Ammon's horn (tissue), 1 donor: ENCODE measurements at regions not wholly inside any gene's neighbourhood (a gene's known extent, or its start where the extent isn't known, plus 50 kb on each side); places are given as distances from the start of the nearest gene placed in this dataset.

Experiments
- DNase-seq: peaks from one replicate; pipeline ENCODE4 v3.0.0-alpha.2; 2016; ENCODE audit warnings: low spot score

GRCh38 chr10:83663918-83664317, 475.4 kb upstream of the GHITM start:
- no peak for DNase-seq

GRCh38 chr10:83666762-83667161, 472.5 kb upstream of the GHITM start:
- peak; percentile 23 for DNase-seq

- DNase-seq: no peak
Observed at GRCh38 chr10:83667594-83667993, 471.7 kb upstream of the GHITM start.

GRCh38 chr10:83673316-83673715, 466.0 kb upstream of the GHITM start:
- no peak for DNase-seq

GRCh38 chr10:83677795-83678194, 461.5 kb upstream of the GHITM start:
- no peak for DNase-seq

- DNase-seq: no peak
Observed at GRCh38 chr10:83678850-83679249, 460.5 kb upstream of the GHITM start.

GRCh38 chr10:83680470-83680891, 458.8 kb upstream of the GHITM start:
- no peak for DNase-seq

GRCh38 chr10:83682414-83682813, 456.9 kb upstream of the GHITM start:
- DNase-seq: no peak

- no peak for DNase-seq
Observed at GRCh38 chr10:83685458-83685857, 453.9 kb upstream of the GHITM start.

GRCh38 chr10:83691791-83692596, 447.3 kb upstream of the GHITM start:
- no peak for DNase-seq

- no peak for DNase-seq
Observed at GRCh38 chr10:83698899-83699298, 440.4 kb upstream of the GHITM start.

GRCh38 chr10:83701799-83702198, 437.5 kb upstream of the GHITM start:
- DNase-seq: no peak

GRCh38 chr10:83702731-83703130, 436.6 kb upstream of the GHITM start:
- no peak for DNase-seq

- DNase-seq: no peak
Observed at GRCh38 chr10:83706120-83706519, 433.2 kb upstream of the GHITM start.

GRCh38 chr10:83706952-83707582, 432.2 kb upstream of the GHITM start:
- DNase-seq: no peak

GRCh38 chr10:83713423-83713822, 425.9 kb upstream of the GHITM start:
- no peak for DNase-seq

GRCh38 chr10:83723080-83723479, 416.2 kb upstream of the GHITM start:
- DNase-seq: no peak

- no peak for DNase-seq
Observed at GRCh38 chr10:83724471-83725241, 414.7 kb upstream of the GHITM start.

GRCh38 chr10:83725567-83725966, 413.7 kb upstream of the GHITM start:
- no peak for DNase-seq

- DNase-seq: no peak
Observed at GRCh38 chr10:83734278-83734677, 405.0 kb upstream of the GHITM start.

- no peak for DNase-seq
Observed at GRCh38 chr10:83736008-83736407, 403.3 kb upstream of the GHITM start.

- DNase-seq: no peak
Observed at GRCh38 chr10:83750604-83751003, 388.7 kb upstream of the GHITM start.

- DNase-seq: no peak
Observed at GRCh38 chr10:83753490-83753889, 385.8 kb upstream of the GHITM start.
